Activated T-helper 2 cell treated with anti-CD3 and anti-CD28 coated beads, Interferon-gamma antibody, Interleukin-2, Interleukin-4, amounts not matched to agents 10 μg/mL and 5 μg/mL and 100 μg/mL, durations not matched to agents 14 hours and 24 hours and 36 hours (primary cell): ENCODE measurements at regions not wholly inside any gene's neighbourhood (a gene's known extent, or its start where the extent isn't known, plus 50 kb on each side); places are given as distances from the start of the nearest gene placed in this dataset.
"Not testable (repeated sequence)": the region's sequence is repeated elsewhere in the genome, so short reads cannot be mapped to it uniquely, and the experiment has no call there.

ENCODE experiments used
- DNase-seq: peaks from one replicate; pipeline ENCODE4 v3.0.0; 2021; ENCODE audit warnings: low spot score
- H3K27ac Mint-ChIP-seq: one replicate; pipeline ENCODE4 v1.8.0; 2021; ENCODE audit warnings: mixed read lengths
- H3K27me3 Mint-ChIP-seq: one replicate; pipeline ENCODE4 v1.8.0; 2021; ENCODE audit warnings: low read depth, mixed read lengths
- H3K36me3 Mint-ChIP-seq: one replicate; pipeline ENCODE4 v1.8.0; 2021; ENCODE audit warnings: low read depth, mixed read lengths
- H3K4me1 Mint-ChIP-seq: one replicate; pipeline ENCODE4 v1.8.0; 2021; ENCODE audit warnings: low read depth, mixed read lengths
- H3K4me3 Mint-ChIP-seq: one replicate; pipeline ENCODE4 v1.8.0; 2021; ENCODE audit warnings: low read depth, mild to moderate bottlenecking, moderate library complexity, mixed read lengths
- H3K9me3 Mint-ChIP-seq: one replicate; pipeline ENCODE4 v1.8.0; 2021; ENCODE audit warnings: mixed read lengths
- intact Hi-C: fragments of 100-400 bp; cut with micrococcal nuclease; formaldehyde crosslinking; loops from one replicate; pipeline ENCODE4 v1.15.1; 2023

DNA sequence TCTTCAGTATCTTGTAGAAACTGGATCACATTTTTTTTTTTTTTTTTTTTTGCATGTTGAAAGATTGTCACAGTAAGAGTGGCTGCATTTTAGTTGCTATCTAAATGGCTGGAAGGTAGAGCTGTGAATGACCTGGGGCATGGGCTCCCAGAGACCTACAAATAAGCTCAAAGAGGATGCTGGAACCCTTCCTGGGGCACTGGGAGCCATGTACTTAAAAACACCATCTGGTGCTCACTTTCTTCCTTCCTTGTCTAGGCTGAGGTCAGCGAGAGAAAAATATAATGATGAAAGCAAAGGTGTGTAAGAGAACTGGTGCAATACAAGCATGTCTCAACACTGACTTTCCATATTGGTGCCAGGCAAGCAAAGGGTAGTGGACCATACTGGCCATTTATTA is 323.9 kb downstream of the SV2B start:
- Mint-ChIP-seq H3K36me3 (no peaks in the 10 kb centered on the region), H3K9me3 (no peaks in the 10 kb centered on the region), H3K27me3 (peaks cover 12% of the 10 kb centered on the region), H3K27ac (no peak overlapping the region), H3K4me3 (no peak overlapping the region), H3K4me1 (peaks cover 9% of the 10 kb centered on the region)
- DNase-seq: no peak
- intact Hi-C loops: no loop called here

DNA sequence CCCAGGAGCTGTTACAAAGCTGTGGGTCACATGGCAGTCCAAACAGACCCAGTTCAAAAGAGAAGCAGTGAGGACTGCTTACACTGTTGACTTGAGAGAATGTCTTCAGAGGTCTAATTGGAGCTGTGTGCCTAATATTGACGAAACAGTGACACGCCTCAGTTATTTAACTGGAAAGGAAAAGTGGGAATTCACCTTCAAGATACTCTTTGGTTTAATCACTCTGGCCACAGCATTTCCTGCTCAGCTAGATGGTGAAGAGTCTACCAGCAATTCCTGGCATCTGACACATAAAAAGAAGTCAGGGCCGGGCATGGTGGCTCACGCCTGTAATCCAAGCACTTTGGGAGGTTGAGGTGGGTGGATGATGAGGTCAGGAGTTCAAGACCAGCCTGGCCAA is 326.4 kb downstream of the SV2B start:
- intact Hi-C loops: no loop called here

DNA sequence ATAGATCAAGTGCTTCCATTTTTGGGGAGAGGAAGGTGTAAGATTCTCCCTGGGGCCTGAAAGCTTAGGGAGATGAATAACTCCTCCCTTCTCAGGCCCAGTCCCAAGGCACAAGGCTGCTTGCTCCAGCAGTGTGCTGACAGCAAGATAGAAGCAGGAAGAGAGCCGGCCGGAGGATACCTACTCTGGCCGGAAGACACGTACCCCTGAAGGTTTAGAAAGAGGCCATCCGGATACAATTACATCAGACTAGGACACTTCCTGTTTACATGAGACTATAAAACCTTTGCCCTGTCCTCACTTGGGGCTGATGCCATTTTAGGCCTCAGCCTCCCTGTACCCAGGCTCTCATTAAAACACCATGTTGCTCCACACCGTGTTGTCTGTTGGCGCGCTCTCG is 329.9 kb downstream of the SV2B start:
- no peaks in the 10 kb centered on the region for H3K36me3 Mint-ChIP-seq
- intact Hi-C loops: no loop called here

More for the DNA sequence above, 326.4 kb downstream of the SV2B start:
- H3K36me3 Mint-ChIP-seq: no peaks in the 10 kb centered on the region
- DNase-seq: no peak
- no peak overlapping the region for H3K27ac Mint-ChIP-seq
- no peak overlapping the region for H3K4me3 Mint-ChIP-seq
- H3K9me3 Mint-ChIP-seq: no peaks in the 10 kb centered on the region
- H3K4me1 Mint-ChIP-seq: peaks cover 9% of the 10 kb centered on the region
- peaks cover 8% of the 10 kb centered on the region for H3K27me3 Mint-ChIP-seq

DNA sequence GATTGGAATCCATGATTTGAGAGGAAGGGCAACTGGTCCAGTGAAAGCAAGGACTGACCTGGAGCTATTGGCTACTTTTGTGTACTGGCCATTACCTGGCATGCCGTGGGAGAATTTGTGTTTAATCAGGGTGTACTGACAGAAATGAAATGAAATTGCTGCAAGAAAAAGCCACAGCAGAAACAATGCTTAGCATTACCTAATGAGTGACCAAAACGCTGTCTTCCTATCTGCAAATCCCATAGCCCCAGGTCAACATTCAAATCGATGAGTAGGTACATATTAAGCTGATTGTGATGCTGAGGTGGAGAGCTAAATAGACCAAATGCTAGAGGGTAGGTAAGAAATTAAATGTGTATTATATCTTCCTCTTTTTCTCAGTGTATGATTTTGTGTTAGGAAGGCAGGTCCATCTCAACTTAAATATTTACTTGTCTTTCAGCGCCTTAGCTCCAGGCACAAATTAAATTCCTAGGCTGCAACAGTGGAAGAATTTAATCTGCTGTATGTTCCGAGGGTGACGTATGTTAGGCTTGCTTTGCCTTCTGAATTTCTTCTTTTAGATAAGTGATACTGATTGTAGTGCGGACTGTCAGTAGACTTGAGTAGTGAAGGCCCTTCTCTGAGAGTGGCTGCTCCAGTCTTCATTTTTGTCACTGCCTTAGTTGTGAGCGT is 331.1 kb downstream of the SV2B start:
- intact Hi-C loops: no loop called here
- DNase-seq: no peak
- Mint-ChIP-seq H3K4me3 (no peak overlapping the region), H3K9me3 (no peaks in the 10 kb centered on the region), H3K27me3 (peaks cover 9% of the 10 kb centered on the region), H3K27ac (no peak overlapping the region), H3K4me1 (no peaks in the 10 kb centered on the region), H3K36me3 (no peaks in the 10 kb centered on the region)

More for the DNA sequence above, 329.9 kb downstream of the SV2B start:
- no peaks in the 10 kb centered on the region for H3K4me1 Mint-ChIP-seq
- H3K4me3 Mint-ChIP-seq: no peak overlapping the region
- no peak for DNase-seq
- no peak overlapping the region for H3K27ac Mint-ChIP-seq
- H3K27me3 Mint-ChIP-seq: peaks cover 6% of the 10 kb centered on the region
- H3K9me3 Mint-ChIP-seq: no peaks in the 10 kb centered on the region

DNA sequence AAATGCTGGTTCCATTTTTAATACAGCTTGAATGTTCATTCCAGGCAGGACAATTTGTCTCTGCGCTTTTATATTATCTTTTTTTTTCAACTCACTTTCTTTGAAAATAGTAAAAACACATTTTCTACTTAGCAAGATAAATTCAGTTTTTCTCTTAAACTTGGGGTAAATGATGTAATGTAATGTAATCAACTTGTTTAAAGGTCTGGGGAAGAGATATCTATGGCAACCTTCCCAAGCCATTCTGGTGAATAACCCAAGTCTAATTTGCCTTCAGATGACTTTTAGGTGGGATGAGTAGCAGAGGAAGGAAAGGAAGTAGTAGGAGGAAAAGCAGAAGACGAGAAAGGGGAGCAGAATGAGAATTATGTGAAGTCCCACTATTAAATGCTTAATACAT is 335.1 kb downstream of the SV2B start:
- DNase-seq: no peak

DNA sequence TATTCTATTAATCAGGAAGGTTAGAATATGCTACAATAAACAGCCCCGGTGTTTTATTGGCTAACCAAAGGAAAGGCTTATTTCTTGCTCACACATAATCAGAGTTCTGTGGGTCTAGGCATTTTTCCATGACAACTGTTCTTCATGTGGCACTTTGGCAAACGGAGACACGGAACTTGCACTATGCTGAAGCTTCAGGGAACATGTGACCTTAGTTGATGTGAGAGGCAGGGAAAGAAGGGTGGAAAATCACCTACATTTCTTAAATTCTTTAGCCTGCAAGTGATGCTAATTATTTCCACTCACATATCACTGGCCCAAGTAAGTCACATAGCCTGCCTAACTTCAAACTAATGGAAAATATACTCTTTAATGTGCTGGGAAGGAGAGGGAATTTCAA is 344.6 kb downstream of the SV2B start:
- intact Hi-C loops: no loop called here
- Mint-ChIP-seq H3K4me3 (no peak overlapping the region), H3K36me3 (no peaks in the 10 kb centered on the region), H3K9me3 (peaks cover 14% of the 10 kb centered on the region), H3K4me1 (no peaks in the 10 kb centered on the region), H3K27me3 (peaks cover 22% of the 10 kb centered on the region), H3K27ac (no peak overlapping the region)
- no peak for DNase-seq

More for the DNA sequence above, 335.1 kb downstream of the SV2B start:
- Mint-ChIP-seq H3K9me3 (peaks cover 3% of the 10 kb centered on the region), H3K27me3 (peaks cover 10% of the 10 kb centered on the region), H3K4me3 (no peak overlapping the region), H3K27ac (no peak overlapping the region), H3K4me1 (no peaks in the 10 kb centered on the region), H3K36me3 (no peaks in the 10 kb centered on the region)
- intact Hi-C loops: no loop called here

DNA sequence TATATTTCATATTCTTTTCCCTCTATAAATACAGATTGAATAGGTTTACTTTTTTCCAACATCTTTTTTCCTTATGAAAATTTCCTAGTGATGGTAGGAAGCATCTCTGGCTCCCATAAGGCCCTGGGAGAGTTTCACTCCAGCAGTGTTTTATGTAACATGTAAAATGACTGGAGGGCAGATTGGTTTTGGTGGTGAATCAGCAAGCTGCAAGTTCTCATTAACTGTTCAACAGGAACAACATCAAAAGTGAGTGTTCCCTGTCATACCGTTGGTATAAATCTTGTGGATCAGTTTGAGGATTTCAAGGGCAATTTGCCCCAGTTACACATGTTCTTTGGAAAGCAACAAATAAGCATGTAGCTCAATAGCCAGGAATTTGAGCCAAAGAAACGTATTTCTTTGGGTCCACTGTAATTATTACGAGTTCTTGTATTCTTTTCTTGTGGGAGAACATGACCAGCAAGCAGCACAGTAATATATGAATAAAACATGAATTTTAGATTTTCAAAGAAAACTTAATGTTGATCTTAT is 345.7 kb downstream of the SV2B start:
- Mint-ChIP-seq H3K9me3 (peaks cover 11% of the 10 kb centered on the region), H3K4me1 (no peaks in the 10 kb centered on the region), H3K27ac (no peak overlapping the region), H3K4me3 (no peak overlapping the region), H3K27me3 (peaks cover 27% of the 10 kb centered on the region), H3K36me3 (no peaks in the 10 kb centered on the region)
- intact Hi-C loops: no loop called here
- no peak for DNase-seq

DNA sequence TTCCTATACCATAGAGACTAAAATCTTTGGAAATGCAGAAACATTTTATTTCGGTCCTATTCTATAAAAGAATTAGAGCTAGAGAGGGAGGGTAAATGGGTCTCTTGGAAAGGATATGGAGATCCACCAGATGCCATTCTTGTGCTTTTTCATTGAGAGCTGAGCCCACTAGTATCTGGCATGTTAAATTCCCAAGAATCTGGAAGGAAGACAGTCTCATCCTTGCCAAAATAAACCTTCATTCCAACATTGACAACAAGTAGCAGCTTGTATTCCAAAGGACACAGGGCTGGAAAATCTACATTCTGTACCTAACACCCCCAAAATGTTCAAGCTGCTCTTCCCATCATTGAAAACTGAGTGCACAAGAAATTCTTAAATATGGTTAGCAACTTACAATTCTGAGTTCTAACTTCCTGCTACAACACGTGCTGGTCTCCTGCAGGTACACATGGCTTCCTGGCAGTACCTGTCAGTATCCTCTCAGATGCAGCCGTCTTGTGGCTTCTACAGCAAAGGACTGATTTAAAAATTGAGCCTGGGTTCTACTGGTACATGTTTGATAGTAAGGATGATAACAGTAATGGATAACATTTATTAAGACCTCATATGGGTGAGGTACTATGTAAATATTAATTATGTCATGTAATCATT is 348.1 kb downstream of the SV2B start:
- H3K27me3 Mint-ChIP-seq: peaks cover 35% of the 10 kb centered on the region
- H3K36me3 Mint-ChIP-seq: no peaks in the 10 kb centered on the region
- intact Hi-C loops: no loop called here
- H3K4me3 Mint-ChIP-seq: no peak overlapping the region
- peaks cover 8% of the 10 kb centered on the region for H3K9me3 Mint-ChIP-seq
- H3K27ac Mint-ChIP-seq: no peak overlapping the region
- no peak for DNase-seq
- peaks cover 4% of the 10 kb centered on the region for H3K4me1 Mint-ChIP-seq

DNA sequence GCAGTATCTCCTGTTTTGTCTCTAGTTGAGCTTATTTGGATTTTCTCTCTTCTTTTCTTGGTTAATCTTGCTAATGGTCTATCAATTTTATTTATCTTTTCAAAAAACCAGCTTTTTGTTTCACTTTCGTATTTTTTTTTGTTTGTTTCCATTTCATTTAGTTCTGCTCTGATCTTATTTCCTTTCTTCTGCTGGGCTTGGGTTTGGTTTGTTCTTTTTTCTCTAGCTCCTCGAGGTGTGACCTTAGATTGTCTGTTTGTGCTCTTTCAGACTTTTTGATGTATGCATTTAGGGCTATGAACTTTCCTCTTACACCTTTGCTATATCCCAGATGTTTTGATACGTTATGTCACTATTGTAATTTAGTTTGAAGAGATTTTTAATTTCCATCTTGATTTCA is 353.3 kb downstream of the SV2B start:
- intact Hi-C loops, H3K4me3 Mint-ChIP-seq, H3K27ac Mint-ChIP-seq, H3K36me3 Mint-ChIP-seq, DNase-seq: not testable (repeated sequence)
- H3K4me1 Mint-ChIP-seq: peaks cover 12% of the 10 kb centered on the region
- H3K27me3 Mint-ChIP-seq: peaks cover 21% of the 10 kb centered on the region
- H3K9me3 Mint-ChIP-seq: peaks cover 24% of the 10 kb centered on the region

DNA sequence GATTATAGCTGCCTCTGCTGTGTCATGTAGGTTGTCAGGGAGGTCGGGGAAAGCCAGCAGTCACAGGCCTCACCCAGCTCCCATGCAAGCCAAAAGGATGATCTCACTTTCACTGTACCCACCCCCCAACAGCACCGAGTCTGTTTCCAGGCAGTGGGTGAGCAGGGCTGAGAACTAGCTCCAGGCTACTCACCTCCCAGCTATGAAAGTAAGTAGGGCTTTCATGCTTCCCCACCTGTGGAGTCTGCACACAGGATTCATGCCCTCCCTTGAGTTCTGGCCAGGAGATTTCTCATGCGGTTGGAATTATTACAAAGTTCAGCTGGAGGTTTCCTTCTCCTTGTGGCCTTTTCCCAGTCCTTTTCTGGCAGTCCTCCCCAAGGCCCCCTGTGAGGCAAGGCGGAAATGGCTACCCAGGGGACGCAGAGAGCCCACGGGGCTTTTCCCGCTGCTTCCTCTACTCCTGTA is 356.2 kb downstream of the SV2B start:
- no peaks in the 10 kb centered on the region for H3K36me3 Mint-ChIP-seq
- peaks cover 24% of the 10 kb centered on the region for H3K9me3 Mint-ChIP-seq
- peaks cover 12% of the 10 kb centered on the region for H3K4me1 Mint-ChIP-seq
- no peak overlapping the region for H3K27ac Mint-ChIP-seq
- intact Hi-C loops: no loop called here
- DNase-seq: no peak
- peaks cover 24% of the 10 kb centered on the region for H3K27me3 Mint-ChIP-seq
- H3K4me3 Mint-ChIP-seq: no peak overlapping the region

DNA sequence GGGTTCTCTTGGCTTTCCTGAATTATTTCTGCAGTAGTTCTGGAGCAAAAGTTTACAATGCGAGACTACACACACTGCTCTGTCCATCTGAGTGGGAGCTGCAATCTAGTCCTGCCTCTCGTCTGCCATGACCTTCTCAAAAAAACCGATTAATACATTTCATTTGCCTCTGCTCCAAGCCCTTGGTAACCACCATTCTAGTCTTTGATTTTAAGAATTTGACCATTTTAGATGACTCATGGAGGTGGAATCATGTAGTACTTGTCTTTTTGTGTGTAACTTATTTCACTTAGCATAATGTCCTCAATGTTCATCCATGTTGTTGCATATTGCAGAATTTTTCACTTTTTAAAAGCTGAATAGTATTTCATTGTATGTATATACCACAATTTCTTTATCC is 356.9 kb downstream of the SV2B start:
- H3K9me3 Mint-ChIP-seq: peaks cover 22% of the 10 kb centered on the region
- H3K4me3 Mint-ChIP-seq: no peak overlapping the region
- H3K27ac Mint-ChIP-seq: no peak overlapping the region
- H3K27me3 Mint-ChIP-seq: peaks cover 26% of the 10 kb centered on the region
- intact Hi-C loops: no loop called here
- H3K4me1 Mint-ChIP-seq: peaks cover 12% of the 10 kb centered on the region
- no peak for DNase-seq
- H3K36me3 Mint-ChIP-seq: no peaks in the 10 kb centered on the region

DNA sequence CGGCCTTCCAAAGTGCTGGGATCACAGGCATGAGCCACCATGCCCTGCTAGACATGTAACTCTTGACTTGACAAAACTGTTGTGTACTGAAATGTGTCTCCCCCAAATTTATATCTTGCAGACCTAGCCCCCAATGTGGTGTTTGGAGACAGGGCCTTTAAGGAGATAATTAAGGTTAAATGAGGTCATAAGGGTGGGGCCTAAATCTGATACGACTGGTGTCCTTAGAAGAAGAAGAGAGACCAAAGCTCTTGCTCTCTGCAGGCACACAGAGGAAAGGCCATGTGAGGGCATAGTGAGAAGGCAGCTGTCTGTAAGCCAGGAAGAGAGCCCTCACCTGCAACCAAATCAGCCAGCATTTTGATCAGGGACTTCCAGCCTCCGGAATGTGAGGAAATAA is 361.3 kb downstream of the SV2B start:
- intact Hi-C loops: no loop called here
- H3K4me3 Mint-ChIP-seq: no peak overlapping the region
- H3K36me3 Mint-ChIP-seq: no peaks in the 10 kb centered on the region
- no peaks in the 10 kb centered on the region for H3K4me1 Mint-ChIP-seq
- H3K27me3 Mint-ChIP-seq: peaks cover 21% of the 10 kb centered on the region
- no peak for DNase-seq
- H3K27ac Mint-ChIP-seq: no peak overlapping the region
- H3K9me3 Mint-ChIP-seq: no peaks in the 10 kb centered on the region

DNA sequence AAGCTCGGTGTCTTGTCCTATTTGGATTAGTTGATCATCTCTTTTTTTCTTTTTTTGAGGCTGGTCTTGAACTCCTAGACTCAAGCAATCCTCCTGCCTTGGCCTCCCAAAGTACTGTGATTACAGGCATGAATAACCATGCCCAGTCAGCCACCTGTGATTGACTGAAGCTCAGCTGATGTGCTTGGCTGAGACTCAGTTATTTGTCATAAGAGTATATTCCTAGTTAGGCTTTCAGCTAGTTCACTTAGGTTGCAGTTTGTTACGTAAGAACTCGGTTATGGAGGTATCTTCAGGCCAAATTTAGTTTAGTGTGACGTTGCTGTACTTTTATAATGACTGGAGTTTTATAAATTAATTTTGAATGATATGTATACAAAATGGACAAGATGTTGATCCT is 365.0 kb downstream of the SV2B start:
- no peaks in the 10 kb centered on the region for H3K9me3 Mint-ChIP-seq
- intact Hi-C loops: no loop called here
- H3K27ac Mint-ChIP-seq: no peak overlapping the region
- no peaks in the 10 kb centered on the region for H3K36me3 Mint-ChIP-seq
- DNase-seq: no peak
- peaks cover 18% of the 10 kb centered on the region for H3K27me3 Mint-ChIP-seq
- peaks cover 9% of the 10 kb centered on the region for H3K4me1 Mint-ChIP-seq
- H3K4me3 Mint-ChIP-seq: no peak overlapping the region
